A549 (cell line): ENCODE measurements at regions not wholly inside any gene's neighbourhood (a gene's known extent, or its start where the extent isn't known, plus 50 kb on each side); places are given as distances from the start of the nearest gene placed in this dataset.

Source experiments
- ATAC-seq, 2 experiments: fragments of 200-7000 bp in 1 of 2; fragments of >200 bp in 1 of 2; cut with Nextera tagmentation in 1 of 2; cut with Tn5 transposase in 1 of 2; 3 replicates each; pipeline versions ENCODE4 v1.8.0 to v1.9.1; 2018 to 2020; ENCODE audit warnings: mild to moderate bottlenecking in 1 of 2, moderate library complexity in 1 of 2
- CTCF ChIA-PET: fragments of 300-600 bp; sonication (Branson Sonifier 250); formaldehyde crosslinking; extraction: SDS; loops from one replicate; lab custom pipeline; 2021; ENCODE audit warnings: antibody characterized with exemption, inconsistent platforms; lab: Yijun Ruan, JAX
- POLR2A ChIA-PET: fragments of 350-600 bp; formaldehyde crosslinking; extraction: SDS; loops from one replicate; lab custom pipeline; 2021; ENCODE audit warnings: antibody characterized with exemption, inconsistent platforms; lab: Yijun Ruan, JAX
- DNase-seq, 2 experiments: peaks; one replicate each; pipeline versions ENCODE4 v3.0.0 to v3.0.0-alpha.2; 2011 to 2016; ENCODE audit warnings: low read depth in 1 of 2, low spot score in 1 of 2
- FAIRE-seq: peaks from 2 replicates; lab custom pipeline; 2011; peaks lifted over from hg19 to GRCh38; lab: Jason Lieb, UNC
- H3K27ac ChIP-seq, 2 experiments: fragments of >200 bp; sonication (Bioruptor Twin); formaldehyde crosslinking; 3 replicates each; pipeline ENCODE4 v1.5.1; 2016 to 2017
- H3K4me1 ChIP-seq: fragments of >200 bp; sonication (Bioruptor Twin); formaldehyde crosslinking; 3 replicates; pipeline ENCODE4 v1.6.1; 2016
- H3K4me2 ChIP-seq: fragments of >200 bp; sonication (Bioruptor Twin); formaldehyde crosslinking; 3 replicates; pipeline ENCODE4 v1.6.1; 2016
- H3K4me3 ChIP-seq: fragments of >200 bp; sonication (Bioruptor Twin); formaldehyde crosslinking; 3 replicates; pipeline ENCODE4 v1.5.1; 2016
- H3K9me3 ChIP-seq: fragments of >200 bp; sonication (Bioruptor Twin); formaldehyde crosslinking; 3 replicates; pipeline ENCODE4 v1.6.1; 2016
- BCL3 ChIP-seq: fragments of >200 bp; sonication (Bioruptor Twin); formaldehyde crosslinking; IDR thresholded peaks from 3 replicates; pipeline ENCODE4 v1.6.1; 2016
- CBX2 ChIP-seq: fragments of 200-600 bp; sonication (generic); IDR thresholded peaks from 2 replicates; pipeline ENCODE4 v1.6.1; 2016; ENCODE audit warnings: low read depth, mild to moderate bottlenecking, borderline replicate concordance
- CBX8 ChIP-seq: fragments of 200-600 bp; sonication (generic); IDR thresholded peaks from 2 replicates; pipeline ENCODE4 v1.6.1; 2016
- CHD2 ChIP-seq: fragments of 150-350 bp; IDR thresholded peaks from 2 replicates; pipeline ENCODE4 v1.6.1; 2014; ENCODE audit warnings: low read length; ENCODE audit not compliant: partially characterized antibody
- EHF ChIP-seq: fragments of 250-450 bp; sonication (Bioruptor Pico); IDR thresholded peaks from 2 replicates; pipeline ENCODE4 v1.5.0; 2020; ENCODE audit warnings: mild to moderate bottlenecking
- ELK1 ChIP-seq: fragments of 150-350 bp; IDR thresholded peaks from 2 replicates; pipeline ENCODE4 v1.6.1; 2014; ENCODE audit warnings: low read depth, mild to moderate bottlenecking, low read length
- ESRRA ChIP-seq: fragments of 150-350 bp; IDR thresholded peaks from 2 replicates; pipeline ENCODE4 v1.6.1; 2014; ENCODE audit warnings: mild to moderate bottlenecking, low read length, borderline replicate concordance
- FOSB ChIP-seq: fragments of 250-450 bp; sonication (Bioruptor Pico); IDR thresholded peaks from 2 replicates; pipeline ENCODE4 v1.5.0; 2020; ENCODE audit warnings: mild to moderate bottlenecking, moderate library complexity
- FOXS1 ChIP-seq: fragments of 250-450 bp; sonication (Bioruptor Pico); IDR thresholded peaks from 2 replicates; pipeline ENCODE4 v1.5.0; 2020; ENCODE audit warnings: mild to moderate bottlenecking, moderate library complexity
- HDAC2 ChIP-seq: fragments of 200-600 bp; sonication (generic); IDR thresholded peaks from 2 replicates; pipeline ENCODE4 v1.6.1; 2016
- HOXB13 ChIP-seq: fragments of 250-450 bp; sonication (Bioruptor Pico); IDR thresholded peaks from 2 replicates; pipeline ENCODE4 v1.5.0; 2020; ENCODE audit warnings: low read depth, mild to moderate bottlenecking, moderate library complexity
- JUN ChIP-seq, 2 experiments: fragments of >200 bp; sonication (Bioruptor Twin); formaldehyde crosslinking; IDR thresholded peaks; 2 replicates in 1 of 2; 3 replicates in 1 of 2; pipeline ENCODE4 v1.6.1; 2016 to 2017
- KDM5A ChIP-seq: fragments of 200-600 bp; sonication (generic); IDR thresholded peaks from 2 replicates; pipeline ENCODE4 v1.6.1; 2016; ENCODE audit warnings: antibody characterized with exemption, mild to moderate bottlenecking
- MAZ ChIP-seq: fragments of 150-350 bp; IDR thresholded peaks from 2 replicates; pipeline ENCODE4 v1.6.1; 2014; ENCODE audit warnings: antibody characterized with exemption, low read depth, low read length, borderline replicate concordance
- NFE2L2 ChIP-seq: fragments of 150-350 bp; conservative IDR thresholded peaks from 2 replicates; pipeline ENCODE4 v1.6.1; 2014; ENCODE audit warnings: low read length
- NR3C1 ChIP-seq: fragments of >200 bp; sonication (Bioruptor Twin); formaldehyde crosslinking; IDR thresholded peaks from 3 replicates; pipeline ENCODE4 v1.6.1; 2017
- POLR2A ChIP-seq: IDR thresholded peaks from 2 replicates; pipeline ENCODE4 v1.6.1; 2012; ENCODE audit warnings: mild to moderate bottlenecking, low read length
- POLR2AphosphoS2 ChIP-seq: conservative IDR thresholded peaks from 2 replicates; pipeline ENCODE4 v1.6.1; 2012; ENCODE audit warnings: low read length, improper control_type of control experiment, inconsistent platforms
- RARB ChIP-seq: fragments of 250-450 bp; sonication (Bioruptor Pico); IDR thresholded peaks from 2 replicates; pipeline ENCODE4 v1.8.0; 2021; ENCODE audit warnings: mild to moderate bottlenecking, moderate library complexity
- SMC3 ChIP-seq: fragments of >200 bp; sonication (Bioruptor Twin); formaldehyde crosslinking; IDR thresholded peaks from 3 replicates; pipeline ENCODE4 v1.6.1; 2018; ENCODE audit warnings: inconsistent platforms
- TFCP2L1 ChIP-seq: fragments of 250-450 bp; sonication (Bioruptor Pico); IDR thresholded peaks from 2 replicates; pipeline ENCODE4 v1.5.0; 2021; ENCODE audit warnings: mild to moderate bottlenecking
- TP53 ChIP-seq: fragments of 250-450 bp; sonication (Bioruptor Pico); IDR thresholded peaks from 2 replicates; pipeline ENCODE4 v1.5.0; 2021; ENCODE audit warnings: mild to moderate bottlenecking, moderate library complexity
- USF2 ChIP-seq: fragments of 450-650 bp; IDR thresholded peaks from 2 replicates; pipeline ENCODE4 v1.6.1; 2014; ENCODE audit warnings: antibody characterized with exemption
- ZC3H11A ChIP-seq: fragments of 450-650 bp; IDR thresholded peaks from 2 replicates; pipeline ENCODE4 v1.6.1; 2014; ENCODE audit warnings: antibody characterized with exemption, mild to moderate bottlenecking
- ZNF302 ChIP-seq: fragments of 250-450 bp; sonication (Bioruptor Pico); IDR thresholded peaks from 2 replicates; pipeline ENCODE4 v1.9.0; 2021; ENCODE audit warnings: inconsistent platforms, mild to moderate bottlenecking, moderate library complexity
- ZSCAN20 ChIP-seq: fragments of 250-450 bp; sonication (Bioruptor Pico); IDR thresholded peaks from 2 replicates; pipeline ENCODE4 v1.8.0; 2022; ENCODE audit warnings: mild to moderate bottlenecking, moderate library complexity
- WGBS: methylation state at CpG from one replicate; pipeline ENCODE4 v1.1.6; 2017; ENCODE audit errors: missing lambda C conversion rate; 5-methylcytosine and 5-hydroxymethylcytosine counted together

GRCh38 chr22:26767351-26768155 lies 110.2 kb downstream of the MIAT start:
- DNase-seq (no peak), FAIRE-seq (no peak), ATAC-seq (no peak)
- WGBS, result 92% methylated on average over 15 of the region's 15 CpGs
- CTCF ChIA-PET, result interaction anchor here (1.2 to 6.8 kb wide), 2 partner anchors 8 to 88 kb away, joined by 3 to 44 read pairs; no protein-coding TSS in a partner anchor
- Histone ChIP-seq H3K4me2 (no peak overlapping the region), H3K9me3 (peaks cover 8% of the 10 kb centered on the region; the same call in 1 of the 3 replicates), H3K4me3 (no peak overlapping the region), H3K4me1 (peaks cover 34% of the 10 kb centered on the region), H3K27ac (no peak overlapping the region)
- TF ChIP-seq ZC3H11A (no peak), CHD2 (no peak), ZSCAN20 (no peak), FOXS1 (CRISPR knock-in tag) (no peak), CBX8 (no peak), FOSB (CRISPR knock-in tag) (no peak), CBX2 (no peak), BCL3 (no peak), KDM5A (no peak), USF2 (no peak), SMC3 (no peak), TP53 (CRISPR knock-in tag) (no peak), TFCP2L1 (CRISPR knock-in tag) (no peak), JUN (IDR thresholded peaks at IDR 0.05) (no peak), MAZ (no peak)
- POLR2A ChIA-PET, result no interaction called here

- Histone ChIP-seq H3K9me3 (peaks cover 8% of the 10 kb centered on the region; the same call in 1 of the 3 replicates), H3K27ac (no peak overlapping the region), H3K4me1 (peaks cover 28% of the 10 kb centered on the region), H3K4me2 (no peak overlapping the region), H3K4me3 (no peak overlapping the region)
- no peak for FAIRE-seq
- no peak for ATAC-seq
- no peak for TF ChIP-seq USF2
- no peak for TF ChIP-seq FOXS1 (CRISPR knock-in tag)
- no peak for TF ChIP-seq ELK1
- TF ChIP-seq EHF (CRISPR knock-in tag), result no peak
- no peak for TF ChIP-seq HOXB13 (CRISPR knock-in tag)
- no peak for TF ChIP-seq KDM5A
- no peak for TF ChIP-seq NFE2L2
- TF ChIP-seq ESRRA, result no peak
- no peak for TF ChIP-seq ZSCAN20
- no peak for TF ChIP-seq POLR2AphosphoS2
- no peak for TF ChIP-seq ZNF302 (CRISPR knock-in tag)
- TF ChIP-seq HDAC2, result no peak
- no peak for TF ChIP-seq RARB (CRISPR knock-in tag)
- no peak for TF ChIP-seq NR3C1
- TF ChIP-seq JUN (IDR thresholded peaks at IDR 0.05), result no peak
- no peak for TF ChIP-seq POLR2A
- no peak for DNase-seq
- ChIA-PET POLR2A (no interaction called here), CTCF (interaction anchor here (1.2 to 6.8 kb wide), 2 partner anchors 8 to 88 kb away, joined by 3 to 44 read pairs; no protein-coding TSS in a partner anchor)
- WGBS, result 93% methylated on average over 9 of the region's 9 CpGs
These were observed 110.7 kb downstream of the MIAT start for GRCh38 chr22:26768156-26768515.
